H9 (cell line): ENCODE measurements at regions not wholly inside any gene's neighbourhood (a gene's known extent, or its start where the extent isn't known, plus 50 kb on each side); places are given as distances from the start of the nearest gene placed in this dataset.

Experiments
- DNase-seq: peaks from one replicate; pipeline ENCODE4 v3.0.0-alpha.2; 2017
- H2AFZ ChIP-seq: one replicate; pipeline ENCODE4 v1.6.1; 2013; ENCODE audit warnings: mild to moderate bottlenecking, low read length, control low read depth, moderate library complexity
- H2AK5ac ChIP-seq: 2 replicates; pipeline ENCODE4 v1.6.1; 2013; ENCODE audit warnings: low read length, control low read depth, mixed read lengths; ENCODE audit not compliant: insufficient read length
- H2BK120ac ChIP-seq: one replicate; pipeline ENCODE4 v1.6.1; 2013; ENCODE audit warnings: low read depth, mild to moderate bottlenecking, low read length, control low read depth, inconsistent platforms; ENCODE audit not compliant: poor library complexity, severe bottlenecking
- H2BK12ac ChIP-seq: 2 replicates; pipeline ENCODE4 v1.6.1; 2013; ENCODE audit warnings: low read length, control low read depth, mixed read lengths, low read depth; ENCODE audit not compliant: insufficient read length
- H2BK15ac ChIP-seq: 2 replicates; pipeline ENCODE4 v1.6.1; 2013; ENCODE audit warnings: low read depth, low read length, control low read depth
- H2BK20ac ChIP-seq: one replicate; pipeline ENCODE4 v1.6.1; 2013; ENCODE audit warnings: low read depth, mild to moderate bottlenecking, low read length, control low read depth, inconsistent platforms; ENCODE audit not compliant: poor library complexity, severe bottlenecking
- H2BK5ac ChIP-seq: 2 replicates; pipeline ENCODE4 v1.6.1; 2013; ENCODE audit warnings: low read length, control low read depth, mixed read lengths; ENCODE audit not compliant: insufficient read length
- H3K14ac ChIP-seq: 2 replicates; pipeline ENCODE4 v1.6.1; 2013; ENCODE audit warnings: low read length, control low read depth; ENCODE audit not compliant: insufficient read depth
- H3K18ac ChIP-seq: 2 replicates; pipeline ENCODE4 v1.6.1; 2013; ENCODE audit warnings: low read depth, mild to moderate bottlenecking, mixed read lengths, low read length, control low read depth; ENCODE audit not compliant: insufficient read length
- H3K23ac ChIP-seq: 2 replicates; pipeline ENCODE4 v1.6.1; 2013; ENCODE audit warnings: low read length, control low read depth, mixed read lengths, low read depth; ENCODE audit not compliant: insufficient read length
- H3K23me2 ChIP-seq: 2 replicates; pipeline ENCODE4 v1.6.1; 2013; ENCODE audit warnings: low read depth, mild to moderate bottlenecking, mixed read lengths, low read length, control low read depth; ENCODE audit not compliant: insufficient read length, poor library complexity, severe bottlenecking
- H3K27ac ChIP-seq: 2 replicates; pipeline ENCODE4 v1.5.1; 2013; ENCODE audit warnings: low read length, control low read depth, mixed read lengths, low read depth; ENCODE audit not compliant: insufficient read length
- H3K27me3 ChIP-seq: 2 replicates; pipeline ENCODE4 v1.6.1; 2013; ENCODE audit warnings: low read length, control low read depth, inconsistent platforms; ENCODE audit not compliant: insufficient read depth
- H3K4ac ChIP-seq: 2 replicates; pipeline ENCODE4 v1.6.1; 2013; ENCODE audit warnings: low read depth, mild to moderate bottlenecking, control low read depth, inconsistent platforms, low read length, moderate library complexity
- H3K4me1 ChIP-seq: 2 replicates; pipeline ENCODE4 v1.6.1; 2013; ENCODE audit warnings: low read length, control low read depth, inconsistent platforms; ENCODE audit not compliant: insufficient read depth
- H3K4me2 ChIP-seq: 2 replicates; pipeline ENCODE4 v1.6.1; 2013; ENCODE audit warnings: low read length, control low read depth, mixed read lengths; ENCODE audit not compliant: insufficient read length, insufficient read depth
- H3K56ac ChIP-seq: 2 replicates; pipeline ENCODE4 v1.6.1; 2013; ENCODE audit warnings: low read depth, mild to moderate bottlenecking, mixed read lengths, low read length, control low read depth; ENCODE audit not compliant: insufficient read length
- H3K79me1 ChIP-seq: 2 replicates; pipeline ENCODE4 v1.6.1; 2013; ENCODE audit warnings: low read depth, mild to moderate bottlenecking, moderate library complexity, low read length, control low read depth, inconsistent platforms; ENCODE audit not compliant: insufficient read depth, poor library complexity, severe bottlenecking
- H3K79me2 ChIP-seq: 2 replicates; pipeline ENCODE4 v1.6.1; 2013; ENCODE audit warnings: low read length, control low read depth, inconsistent platforms; ENCODE audit not compliant: insufficient read depth
- H3K9ac ChIP-seq: 2 replicates; pipeline ENCODE4 v1.6.1; 2013; ENCODE audit warnings: low read length, control low read depth, mixed read lengths; ENCODE audit not compliant: insufficient read length; ENCODE audit errors: extremely low read depth
- H3K9me3 ChIP-seq: one replicate; pipeline ENCODE4 v1.6.1; 2013; ENCODE audit warnings: low read depth, low read length, inconsistent platforms; ENCODE audit not compliant: control insufficient read depth
- H3T11ph ChIP-seq: one replicate; pipeline ENCODE4 v1.6.1; 2013; ENCODE audit warnings: mild to moderate bottlenecking, low read length, control low read depth, inconsistent platforms
- H4K20me1 ChIP-seq: one replicate; pipeline ENCODE4 v1.6.1; 2013; ENCODE audit not compliant: control insufficient read depth, insufficient read length, insufficient read depth
- H4K5ac ChIP-seq: 2 replicates; pipeline ENCODE4 v1.6.1; 2013; ENCODE audit warnings: low read depth, mild to moderate bottlenecking, mixed read lengths, low read length, control low read depth; ENCODE audit not compliant: insufficient read length
- H4K8ac ChIP-seq: replicated peaks from 2 replicates; pipeline ENCODE4 v1.6.1; 2013; ENCODE audit warnings: low read length, control low read depth, mixed read lengths, low read depth; ENCODE audit not compliant: insufficient read length
- H4K91ac ChIP-seq: 2 replicates; pipeline ENCODE4 v1.6.1; 2013; ENCODE audit warnings: low read depth, mild to moderate bottlenecking, moderate library complexity, mixed read lengths, low read length, control low read depth; ENCODE audit not compliant: insufficient read length
- H3K27ac Mint-ChIP-seq, 3 experiments: 2 replicates in 2 of 3; 3 replicates in 1 of 3; pipeline ENCODE4 v1.8.0; 2020 to 2021; ENCODE audit warnings: mixed read lengths in 3 of 3, mild to moderate bottlenecking in 1 of 3, moderate library complexity in 1 of 3
- H3K27me3 Mint-ChIP-seq: 2 replicates; pipeline ENCODE4 v1.8.0; 2021; ENCODE audit warnings: low read depth, mild to moderate bottlenecking, moderate library complexity, mixed read lengths
- H3K36me3 Mint-ChIP-seq, 3 experiments: 2 replicates in 2 of 3; 3 replicates in 1 of 3; pipeline ENCODE4 v1.8.0; 2020 to 2021; ENCODE audit warnings: low read depth in 3 of 3, mixed read lengths in 3 of 3; ENCODE audit not compliant: insufficient read depth in 1 of 3
- H3K4me1 Mint-ChIP-seq, 2 experiments: 2 replicates each; pipeline ENCODE4 v1.8.0; 2020; ENCODE audit warnings: mixed read lengths in 2 of 2
- H3K4me3 Mint-ChIP-seq, 2 experiments: 2 replicates in 1 of 2; 3 replicates in 1 of 2; pipeline ENCODE4 v1.8.0; 2020 to 2021; ENCODE audit warnings: mild to moderate bottlenecking in 2 of 2, mixed read lengths in 2 of 2, moderate library complexity in 1 of 2
- H3K9me3 Mint-ChIP-seq, 2 experiments: 2 replicates in 1 of 2; 3 replicates in 1 of 2; pipeline ENCODE4 v1.8.0; 2020; ENCODE audit warnings: mild to moderate bottlenecking in 2 of 2, mixed read lengths in 2 of 2, moderate library complexity in 1 of 2
- WGBS: extraction: QIAGEN DNeasy Blood & Tissue Kit; methylation state at CpG from one replicate; pipeline ENCODE4 v1.1.7; 2013; ENCODE audit warnings: missing lambda C conversion rate, low lambda C conversion rate, mixed read lengths; ENCODE audit not compliant: insufficient read length; ENCODE audit errors: extremely low coverage; 5-methylcytosine and 5-hydroxymethylcytosine counted together
- TF ChIP-seq, protein P1 (sequence below): fragments of 200-600 bp; sonication (generic); conservative IDR thresholded peaks from 3 replicates; pipeline ENCODE4 v1.8.0; 2021; ENCODE audit warnings: antibody characterized with exemption, mild to moderate bottlenecking

GRCh38 chr5:93192087-93192486, 388.9 kb downstream of the NR2F1-AS1 start:
- no peak overlapping the region for H3K9ac ChIP-seq

More at GRCh38 chr5:93192087-93192486, 388.9 kb downstream of the NR2F1-AS1 start:
- Histone ChIP-seq H2BK20ac (no peak overlapping the region), H3K4ac (no peak overlapping the region), H2AK5ac (no peak overlapping the region), H3K4me1 (no peaks in the 10 kb centered on the region), H3K18ac (no peak overlapping the region), H2BK15ac (no peak overlapping the region), H3K27me3 (no peaks in the 10 kb centered on the region), H3K79me1 (no peaks in the 10 kb centered on the region), H4K8ac (no peak overlapping the region), H2BK5ac (no peak overlapping the region), H3K27ac (no peak overlapping the region), H3K56ac (no peak overlapping the region), H3K23me2 (no peaks in the 10 kb centered on the region), H4K91ac (no peak overlapping the region), H3K4me2 (no peak overlapping the region), H4K20me1 (no peaks in the 10 kb centered on the region), H3T11ph (no peak overlapping the region), H4K5ac (no peak overlapping the region), H3K23ac (no peak overlapping the region), H3K14ac (no peak overlapping the region), H2BK12ac (no peak overlapping the region), H2BK120ac (no peak overlapping the region), H3K79me2 (no peaks in the 10 kb centered on the region), H3K9me3 (no peaks in the 10 kb centered on the region), H2AFZ (no peak overlapping the region)
- 0 out of 4 replicates have a peak, but pooled peaks cover 0 to 3% of the 10 kb centered on the region in 2 experiments for H3K4me1 Mint-ChIP-seq
- no CpG with 5 or more reads among the region's 2 CpGs for WGBS
- no peak overlapping the region for H3K27ac Mint-ChIP-seq
- no peaks in the 10 kb centered on the region for H3K27me3 Mint-ChIP-seq
- DNase-seq: no peak
- TF ChIP-seq, protein P1, sequence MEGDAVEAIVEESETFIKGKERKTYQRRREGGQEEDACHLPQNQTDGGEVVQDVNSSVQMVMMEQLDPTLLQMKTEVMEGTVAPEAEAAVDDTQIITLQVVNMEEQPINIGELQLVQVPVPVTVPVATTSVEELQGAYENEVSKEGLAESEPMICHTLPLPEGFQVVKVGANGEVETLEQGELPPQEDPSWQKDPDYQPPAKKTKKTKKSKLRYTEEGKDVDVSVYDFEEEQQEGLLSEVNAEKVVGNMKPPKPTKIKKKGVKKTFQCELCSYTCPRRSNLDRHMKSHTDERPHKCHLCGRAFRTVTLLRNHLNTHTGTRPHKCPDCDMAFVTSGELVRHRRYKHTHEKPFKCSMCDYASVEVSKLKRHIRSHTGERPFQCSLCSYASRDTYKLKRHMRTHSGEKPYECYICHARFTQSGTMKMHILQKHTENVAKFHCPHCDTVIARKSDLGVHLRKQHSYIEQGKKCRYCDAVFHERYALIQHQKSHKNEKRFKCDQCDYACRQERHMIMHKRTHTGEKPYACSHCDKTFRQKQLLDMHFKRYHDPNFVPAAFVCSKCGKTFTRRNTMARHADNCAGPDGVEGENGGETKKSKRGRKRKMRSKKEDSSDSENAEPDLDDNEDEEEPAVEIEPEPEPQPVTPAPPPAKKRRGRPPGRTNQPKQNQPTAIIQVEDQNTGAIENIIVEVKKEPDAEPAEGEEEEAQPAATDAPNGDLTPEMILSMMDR: no peak
- no peaks in the 10 kb centered on the region for H3K9me3 Mint-ChIP-seq
- H3K36me3 Mint-ChIP-seq: no peaks in the 10 kb centered on the region; a peak in 1 of 7 replicates
- no peak overlapping the region for H3K4me3 Mint-ChIP-seq
